ENCODE measurements at regions not wholly inside any gene's neighbourhood (a gene's known extent, or its start where the extent isn't known, plus 50 kb on each side); places are given as distances from the start of the nearest gene placed in this dataset.

DNA sequence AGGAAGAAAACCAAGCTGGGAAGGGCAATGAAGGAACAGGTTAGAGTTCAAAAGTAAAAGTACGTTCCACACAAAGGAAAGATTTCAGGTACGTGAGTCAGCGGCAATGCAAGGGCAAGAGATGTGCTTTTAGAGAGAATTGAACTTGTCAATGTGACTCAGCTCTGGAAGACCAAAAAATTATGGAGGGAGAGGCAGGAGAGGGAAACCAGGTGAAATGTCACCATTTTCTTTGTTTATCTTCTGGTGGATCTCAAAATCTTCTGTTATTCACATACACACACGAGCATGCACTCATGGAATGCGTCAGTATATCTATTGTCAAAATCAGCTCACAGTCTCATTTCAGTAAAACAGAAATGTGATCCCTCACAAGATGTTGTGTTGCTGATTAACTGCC is 148.8 kb upstream of the RFX3 start:
- TF ChIP-seq, protein P1, sequence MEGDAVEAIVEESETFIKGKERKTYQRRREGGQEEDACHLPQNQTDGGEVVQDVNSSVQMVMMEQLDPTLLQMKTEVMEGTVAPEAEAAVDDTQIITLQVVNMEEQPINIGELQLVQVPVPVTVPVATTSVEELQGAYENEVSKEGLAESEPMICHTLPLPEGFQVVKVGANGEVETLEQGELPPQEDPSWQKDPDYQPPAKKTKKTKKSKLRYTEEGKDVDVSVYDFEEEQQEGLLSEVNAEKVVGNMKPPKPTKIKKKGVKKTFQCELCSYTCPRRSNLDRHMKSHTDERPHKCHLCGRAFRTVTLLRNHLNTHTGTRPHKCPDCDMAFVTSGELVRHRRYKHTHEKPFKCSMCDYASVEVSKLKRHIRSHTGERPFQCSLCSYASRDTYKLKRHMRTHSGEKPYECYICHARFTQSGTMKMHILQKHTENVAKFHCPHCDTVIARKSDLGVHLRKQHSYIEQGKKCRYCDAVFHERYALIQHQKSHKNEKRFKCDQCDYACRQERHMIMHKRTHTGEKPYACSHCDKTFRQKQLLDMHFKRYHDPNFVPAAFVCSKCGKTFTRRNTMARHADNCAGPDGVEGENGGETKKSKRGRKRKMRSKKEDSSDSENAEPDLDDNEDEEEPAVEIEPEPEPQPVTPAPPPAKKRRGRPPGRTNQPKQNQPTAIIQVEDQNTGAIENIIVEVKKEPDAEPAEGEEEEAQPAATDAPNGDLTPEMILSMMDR (conservative IDR thresholded peaks at IDR 0.05; ENCODE audit: low read depth, low read length) = no peak
- TF ChIP-seq EZH2 (IDR thresholded peaks at IDR 0.05; ENCODE audit: low read length, unreplicated experiment) = no peak

All from PC-3 (cell line).